Mucosa of descending colon (tissue), 3 donors: ENCODE measurements at regions not wholly inside any gene's neighbourhood (a gene's known extent, or its start where the extent isn't known, plus 50 kb on each side); places are given as distances from the start of the nearest gene placed in this dataset.

Experiments used
- ATAC-seq: fragments of 200-7000 bp; cut with Tn5 transposase; one replicate; pipeline ENCODE4 v1.9.1; 2020; ENCODE audit warnings: mild to moderate bottlenecking, moderate library complexity
- DNase-seq, 3 donors: peaks; one replicate each; pipeline ENCODE4 v3.0.0-alpha.2; 2020
- H3K36me3 ChIP-seq: fragments of 200-600 bp; one replicate; pipeline ENCODE4 v1.8.0; 2021; ENCODE audit warnings: low read depth, mild to moderate bottlenecking
- H3K4me1 ChIP-seq: fragments of 200-600 bp; one replicate; pipeline ENCODE4 v1.8.0; 2021; ENCODE audit warnings: low read depth, mild to moderate bottlenecking
- H3K4me3 ChIP-seq: fragments of 200-600 bp; one replicate; pipeline ENCODE4 v1.8.0; 2021; ENCODE audit warnings: mild to moderate bottlenecking
- H3K9me3 ChIP-seq: fragments of 200-600 bp; one replicate; pipeline ENCODE4 v1.8.0; 2021; ENCODE audit warnings: mild to moderate bottlenecking
- CTCF ChIP-seq: fragments of 200-600 bp; IDR thresholded peaks from one replicate; pipeline ENCODE4 v1.8.0; 2022; ENCODE audit warnings: antibody characterized with exemption, mild to moderate bottlenecking
- intact Hi-C, 2 donors: fragments of 100-400 bp; cut with DNase I in 1 of 2; cut with micrococcal nuclease in 1 of 2; formaldehyde crosslinking; loops; one replicate each; pipeline versions ENCODE4 v1.11.0 to v1.11.1; 2022; cut with DNase I, micrococcal nuclease
- donor health status: DM: no; HTN: no; CAD: no; lungs with moderate emphysema.
- donor health status: DM: no; HTN: no; CAD: no.
- donor health status: DM: no; HTN: yes; CAD: no.

GRCh38 chr13:69180034-69180433 lies 927.6 kb upstream of the ATXN8OS start:
- DNase-seq (no peak), ATAC-seq (no peak)
- no peak for TF ChIP-seq CTCF
- no peaks in the 10 kb centered on the region for H3K4me1 ChIP-seq
- no peaks in the 10 kb centered on the region for H3K9me3 ChIP-seq
- H3K4me3 ChIP-seq = no peak overlapping the region
- no peaks in the 10 kb centered on the region for H3K36me3 ChIP-seq
- intact Hi-C loops = no loop called here

GRCh38 chr13:69178000-69178399 lies 929.6 kb upstream of the ATXN8OS start:
- Histone ChIP-seq H3K36me3 (no peaks in the 10 kb centered on the region), H3K4me1 (no peaks in the 10 kb centered on the region), H3K9me3 (no peaks in the 10 kb centered on the region), H3K4me3 (no peak overlapping the region)
- DNase-seq = no peak
- intact Hi-C loops = no loop called here
- no peak for TF ChIP-seq CTCF
- no peak for ATAC-seq

GRCh38 chr13:69168436-69168835 lies 939.2 kb upstream of the ATXN8OS start:
- Histone ChIP-seq H3K4me1 (no peaks in the 10 kb centered on the region), H3K4me3 (no peak overlapping the region)

GRCh38 chr13:69155136-69155535 lies 952.5 kb upstream of the ATXN8OS start:
- no peak for DNase-seq
- no peak for ATAC-seq
- H3K4me3 ChIP-seq = no peak overlapping the region
- H3K4me1 ChIP-seq = no peaks in the 10 kb centered on the region
- H3K9me3 ChIP-seq = no peaks in the 10 kb centered on the region
- intact Hi-C loops = no loop called here
- H3K36me3 ChIP-seq = no peaks in the 10 kb centered on the region
- TF ChIP-seq CTCF = no peak

More at GRCh38 chr13:69168436-69168835, 939.2 kb upstream of the ATXN8OS start:
- no peaks in the 10 kb centered on the region for H3K36me3 ChIP-seq
- intact Hi-C loops = no loop called here
- no peak for DNase-seq
- TF ChIP-seq CTCF = no peak
- ATAC-seq = no peak
- no peaks in the 10 kb centered on the region for H3K9me3 ChIP-seq

- intact Hi-C loops = no loop called here
- H3K4me3 ChIP-seq = no peak overlapping the region
- no peaks in the 10 kb centered on the region for H3K9me3 ChIP-seq
- no peak for TF ChIP-seq CTCF
- no peaks in the 10 kb centered on the region for H3K36me3 ChIP-seq
- no peaks in the 10 kb centered on the region for H3K4me1 ChIP-seq
- ATAC-seq = no peak
- no peak for DNase-seq
Observed at GRCh38 chr13:69142101-69142500, 965.5 kb upstream of the ATXN8OS start.

- TF ChIP-seq CTCF = no peak
- H3K36me3 ChIP-seq = no peaks in the 10 kb centered on the region
- no peak for DNase-seq
- no peak for ATAC-seq
- intact Hi-C loops = no loop called here
- no peaks in the 10 kb centered on the region for H3K4me1 ChIP-seq
- no peak overlapping the region for H3K4me3 ChIP-seq
- no peaks in the 10 kb centered on the region for H3K9me3 ChIP-seq
Observed at GRCh38 chr13:69124996-69125395, 982.6 kb upstream of the ATXN8OS start.
